ENCODE measurements at regions not wholly inside any gene's neighbourhood (a gene's known extent, or its start where the extent isn't known, plus 50 kb on each side); places are given as distances from the start of the nearest gene placed in this dataset.

GRCh38 chr1:54465351-54465811 lies 59.2 kb upstream of the SSBP3 start:
- TF ChIP-seq CTCF (conservative IDR thresholded peaks at IDR 0.05) (no peak), ZFX (IDR thresholded peaks at IDR 0.05) (no peak)
